GM20000 (cell line): ENCODE measurements at regions not wholly inside any gene's neighbourhood (a gene's known extent, or its start where the extent isn't known, plus 50 kb on each side); places are given as distances from the start of the nearest gene placed in this dataset.

ENCODE experiments used
- DNase-seq: peaks from one replicate; pipeline ENCODE4 v3.0.0; 2012; ENCODE audit warnings: low spot score
- TF ChIP-seq, protein P1 (sequence below): IDR thresholded peaks from 2 replicates; pipeline ENCODE4 v1.5.1; 2012; ENCODE audit warnings: mild to moderate bottlenecking, control low read depth; ENCODE audit errors: extremely low read depth, missing control alignments

DNA sequence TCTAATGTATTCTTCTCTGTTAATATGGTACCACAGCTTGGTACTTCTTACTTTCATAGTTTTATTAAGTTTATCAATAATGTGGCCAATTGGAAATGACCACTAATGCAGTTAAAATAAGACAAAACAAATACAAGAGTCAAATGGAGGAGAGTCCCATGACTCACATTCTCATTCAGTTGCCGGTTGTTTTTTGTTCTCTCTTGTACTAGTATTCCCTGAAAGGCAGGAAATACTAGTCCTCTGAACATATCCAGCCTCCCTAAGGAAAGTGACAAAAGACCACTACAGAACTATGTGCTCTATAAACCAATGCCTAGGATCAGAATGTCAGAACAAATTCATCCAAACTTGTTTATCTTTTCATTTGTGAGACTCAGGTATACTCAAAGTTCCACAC, 165.2 kb upstream of the SAMSN1 start:
- no peak for DNase-seq
- TF ChIP-seq, protein P1, sequence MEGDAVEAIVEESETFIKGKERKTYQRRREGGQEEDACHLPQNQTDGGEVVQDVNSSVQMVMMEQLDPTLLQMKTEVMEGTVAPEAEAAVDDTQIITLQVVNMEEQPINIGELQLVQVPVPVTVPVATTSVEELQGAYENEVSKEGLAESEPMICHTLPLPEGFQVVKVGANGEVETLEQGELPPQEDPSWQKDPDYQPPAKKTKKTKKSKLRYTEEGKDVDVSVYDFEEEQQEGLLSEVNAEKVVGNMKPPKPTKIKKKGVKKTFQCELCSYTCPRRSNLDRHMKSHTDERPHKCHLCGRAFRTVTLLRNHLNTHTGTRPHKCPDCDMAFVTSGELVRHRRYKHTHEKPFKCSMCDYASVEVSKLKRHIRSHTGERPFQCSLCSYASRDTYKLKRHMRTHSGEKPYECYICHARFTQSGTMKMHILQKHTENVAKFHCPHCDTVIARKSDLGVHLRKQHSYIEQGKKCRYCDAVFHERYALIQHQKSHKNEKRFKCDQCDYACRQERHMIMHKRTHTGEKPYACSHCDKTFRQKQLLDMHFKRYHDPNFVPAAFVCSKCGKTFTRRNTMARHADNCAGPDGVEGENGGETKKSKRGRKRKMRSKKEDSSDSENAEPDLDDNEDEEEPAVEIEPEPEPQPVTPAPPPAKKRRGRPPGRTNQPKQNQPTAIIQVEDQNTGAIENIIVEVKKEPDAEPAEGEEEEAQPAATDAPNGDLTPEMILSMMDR, result no peak

DNA sequence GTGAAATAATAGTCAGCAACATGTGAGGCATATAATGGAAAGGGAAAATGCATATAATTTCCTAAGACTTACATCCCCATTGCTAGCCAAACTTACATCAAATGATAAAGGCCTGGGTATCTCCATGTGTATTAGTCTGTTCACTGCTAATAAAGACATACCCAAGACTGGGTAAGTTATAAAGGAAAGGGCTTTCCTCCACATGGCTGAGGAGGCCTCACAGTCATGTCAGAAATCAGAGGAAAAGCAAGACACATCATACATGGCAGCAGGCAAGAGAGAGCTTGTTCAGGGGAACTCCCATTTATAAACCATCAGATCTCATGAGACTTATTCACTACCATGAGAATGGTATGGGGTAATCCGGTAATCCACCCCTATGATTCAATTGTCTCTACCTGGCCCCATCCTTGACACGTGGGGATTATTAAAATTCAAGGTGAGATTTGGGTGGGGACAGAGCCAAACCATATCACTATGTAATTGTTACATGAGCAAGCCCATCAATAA, 161.5 kb upstream of the SAMSN1 start:
- DNase-seq, result no peak
- TF ChIP-seq, protein P1, result no peak

DNA sequence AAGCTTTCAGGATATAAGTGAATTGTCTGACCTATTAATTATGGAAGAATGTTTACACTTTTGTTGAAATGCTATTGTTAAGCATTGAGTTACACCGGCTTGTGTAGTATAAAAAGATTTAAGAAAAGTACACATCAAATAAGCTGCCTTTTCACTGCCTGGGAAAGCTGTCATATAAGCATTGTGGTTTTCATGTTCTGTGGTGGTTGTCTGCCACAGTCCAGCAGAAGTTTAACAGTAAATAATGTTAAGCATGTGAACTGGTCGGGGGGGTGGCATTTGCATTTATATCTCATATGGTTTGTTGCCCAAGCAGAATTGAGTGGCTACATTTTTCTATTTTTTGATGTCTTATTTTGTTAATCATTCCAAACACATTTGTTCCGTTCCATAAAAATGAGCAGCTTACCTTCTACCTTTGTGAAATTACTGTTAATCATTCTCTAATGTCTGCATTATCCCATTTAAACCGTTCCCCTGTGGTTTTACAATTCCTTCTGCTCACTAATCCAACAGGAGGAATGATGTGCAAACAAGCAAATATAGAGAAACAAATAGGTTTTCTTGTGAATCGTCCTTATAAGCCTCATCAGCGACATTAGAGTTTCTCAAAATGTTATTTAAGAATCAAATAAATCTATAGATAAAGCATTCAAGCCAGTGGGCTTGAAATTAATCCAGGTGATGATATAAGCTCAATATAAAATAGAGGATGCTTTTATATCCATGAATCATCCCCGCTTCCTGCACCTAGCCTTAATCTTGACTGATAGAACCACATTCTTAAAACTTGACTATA, 160.8 kb upstream of the SAMSN1 start:
- DNase-seq, result no peak
- TF ChIP-seq, protein P1, result no peak

DNA sequence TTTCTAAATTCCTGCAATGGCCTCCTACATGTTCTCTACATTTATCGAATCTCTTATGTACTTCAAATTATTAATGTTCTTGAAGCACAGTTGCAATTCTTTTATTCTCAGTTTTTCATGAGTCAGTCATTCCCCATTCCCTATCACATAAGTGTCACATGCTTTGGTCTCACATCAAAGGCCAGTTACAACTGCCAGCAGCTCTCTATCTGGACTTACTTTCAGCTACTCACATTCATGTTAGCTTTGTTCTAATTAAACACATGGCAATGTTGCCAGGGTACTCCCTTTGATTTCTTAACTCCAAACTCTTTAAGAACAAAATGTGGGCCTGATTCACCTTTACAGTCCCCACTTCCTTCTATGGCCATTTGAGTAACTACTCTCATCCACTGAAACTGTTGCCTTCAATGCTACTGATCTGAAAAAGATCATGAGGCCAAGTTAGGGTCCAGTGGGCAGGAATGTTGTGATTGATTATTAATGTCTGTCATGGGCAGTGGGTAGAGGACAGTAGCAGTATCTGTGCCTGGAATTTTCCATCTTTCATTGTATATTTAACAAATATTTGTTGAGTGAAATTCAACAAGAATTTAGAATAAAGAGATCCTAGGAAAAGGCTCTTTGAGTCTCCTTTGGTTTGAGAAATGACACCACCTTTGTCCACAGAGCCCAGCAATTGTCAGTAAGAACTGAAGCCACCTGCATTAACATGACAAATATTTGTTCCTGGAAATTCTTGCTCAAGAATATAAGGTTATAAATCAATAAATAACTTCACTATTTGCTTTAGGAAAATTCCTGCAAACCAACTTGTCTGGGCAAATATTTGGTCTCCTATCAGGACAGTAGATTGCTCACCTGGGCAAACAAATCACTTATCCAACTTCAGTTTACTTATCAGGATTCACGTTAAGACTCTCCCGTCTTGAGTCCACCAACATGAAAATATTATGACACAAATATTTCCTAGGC, 153.6 kb upstream of the SAMSN1 start:
- no peak for DNase-seq
- TF ChIP-seq, protein P1, result no peak

DNA sequence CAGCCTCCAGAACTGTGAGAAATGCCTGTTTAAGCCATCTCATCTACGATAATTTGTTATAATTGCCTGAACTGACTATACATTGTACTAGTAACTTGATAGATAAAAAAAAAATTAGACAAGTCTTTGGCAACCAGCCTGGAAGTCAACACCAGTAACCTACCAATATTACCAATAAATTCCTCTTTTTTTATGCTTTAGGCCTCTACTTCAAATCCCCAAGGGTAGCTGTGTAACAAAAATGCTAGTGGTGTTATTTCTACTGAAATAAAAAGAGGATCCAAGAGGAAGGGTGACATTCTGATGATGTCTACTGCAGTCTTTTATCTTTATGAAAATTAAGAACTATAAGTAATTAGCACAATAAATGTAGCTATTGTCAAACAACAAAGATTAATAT, 151.7 kb upstream of the SAMSN1 start:
- DNase-seq, result no peak
- TF ChIP-seq, protein P1, result no peak

DNA sequence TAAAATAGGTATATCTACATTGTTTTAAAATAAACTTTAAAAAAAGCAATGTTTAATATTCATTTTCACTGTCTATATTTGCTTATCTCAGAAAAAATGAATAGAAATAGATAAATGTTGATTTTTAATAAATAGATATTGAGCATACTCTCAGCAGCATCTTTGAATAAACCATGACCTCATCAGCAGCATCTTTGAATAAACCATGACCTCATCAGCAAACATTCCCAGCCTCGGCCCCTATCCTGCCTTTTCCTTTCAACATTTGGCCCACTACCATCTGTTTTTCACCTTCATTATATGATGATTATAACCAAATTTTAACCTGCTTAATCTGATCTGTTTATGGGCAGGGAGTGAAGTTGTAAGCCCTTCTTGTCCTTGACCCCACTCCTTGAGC, 148.7 kb upstream of the SAMSN1 start:
- TF ChIP-seq, protein P1, result no peak
- no peak for DNase-seq

DNA sequence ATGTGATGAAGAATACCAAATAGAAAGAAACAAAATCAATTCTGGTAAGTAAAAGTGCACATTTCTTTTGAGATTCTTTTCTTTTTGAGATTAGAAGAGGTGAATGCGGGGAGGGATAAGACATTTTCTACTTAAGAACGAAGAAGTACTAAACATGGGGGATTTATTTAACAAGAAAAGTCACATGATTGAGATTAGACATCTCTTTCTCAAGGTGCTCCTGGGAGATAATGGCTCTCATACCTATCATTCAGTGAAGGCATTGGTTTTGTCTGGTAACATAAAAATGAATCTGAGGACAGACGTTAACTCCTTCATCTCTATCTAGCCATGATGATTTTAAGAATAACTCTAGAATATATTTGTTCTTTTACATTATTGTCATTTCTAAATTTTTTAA, 147.9 kb upstream of the SAMSN1 start:
- TF ChIP-seq, protein P1, result no peak
- DNase-seq, result no peak
